ENCODE measurements at regions not wholly inside any gene's neighbourhood (a gene's known extent, or its start where the extent isn't known, plus 50 kb on each side); places are given as distances from the start of the nearest gene placed in this dataset.

DNA sequence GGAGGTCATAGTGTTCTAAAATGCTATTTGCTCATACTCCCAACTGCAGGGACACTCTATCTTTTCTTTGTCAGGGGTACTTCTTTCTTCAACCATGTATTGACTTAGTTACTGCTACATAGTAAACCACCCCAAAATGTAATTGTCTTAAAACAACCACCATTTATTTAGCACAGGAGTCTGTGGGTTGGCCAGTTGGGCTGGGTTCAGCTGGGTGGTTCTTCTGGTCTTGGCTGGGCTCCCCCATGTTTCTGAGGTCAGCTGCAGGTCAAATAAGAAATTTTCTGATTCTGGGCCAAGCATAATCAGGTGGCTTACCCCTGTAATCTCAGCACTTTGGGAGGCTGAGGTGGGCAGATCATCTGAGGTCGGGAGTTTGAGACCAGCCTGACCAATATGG is 220.0 kb upstream of the BTBD3 start:
- ChIA-PET CTCF (no interaction called here), SMC1A (ENCODE audit: uncharacterized antibody, unreplicated experiment) (no interaction called here)
- no TSS peak for BruUV-seq (replicated peaks)

GRCh38 chr20:11698124-11698523 is 219.6 kb upstream of the BTBD3 start:
- FAIRE-seq (no peak), DNase-seq (ENCODE audit: low read depth, low spot score) (no peak), ATAC-seq (no peak)
- no peaks in the 10 kb centered on the region for H3K27me3 ChIP-seq (replicated peaks in 1 of 2; ENCODE audit: control insufficient read depth in 2 of 2, insufficient read depth in 2 of 2, low read length in 1 of 2)
- H3K4me2 ChIP-seq (ENCODE audit: control insufficient read depth, insufficient read depth), result no peak overlapping the region
- ChIA-PET RAD21 (ENCODE audit: unreplicated experiment) (no interaction called here), SMC1A (ENCODE audit: uncharacterized antibody, unreplicated experiment) (no interaction called here), POLR2A (no interaction called here), CTCF (no interaction called here)
- no peaks in the 10 kb centered on the region for H4K20me1 ChIP-seq (ENCODE audit: control insufficient read depth, insufficient read depth)
- H3K4me1 ChIP-seq (ENCODE audit: control insufficient read depth, insufficient read depth, low read length), result no peaks in the 10 kb centered on the region
- H3K79me2 ChIP-seq (ENCODE audit: control insufficient read depth, insufficient read depth, low read length), result no peaks in the 10 kb centered on the region
- H3K36me3 ChIP-seq (ENCODE audit: control insufficient read depth in 2 of 2, insufficient read depth in 2 of 2, low read length in 1 of 2), result no peaks in the 10 kb centered on the region
- BruUV-seq (replicated peaks), result no TSS peak
- no peak overlapping the region for H3K4me3 ChIP-seq
- no peak overlapping the region for H3K9ac ChIP-seq (ENCODE audit: control insufficient read depth, insufficient read depth, low read length)
- no peak overlapping the region for H2AFZ ChIP-seq (ENCODE audit: control insufficient read depth, low read depth, low read length)
- no peak overlapping the region for H3K27ac ChIP-seq (ENCODE audit: control insufficient read depth, insufficient read depth)
- H3K9me3 ChIP-seq (replicated peaks; ENCODE audit: control insufficient read depth, insufficient read depth, low read length), result no peaks in the 10 kb centered on the region
- in situ Hi-C loops (cut with MboI) (no loop called here), intact Hi-C loops (cut with micrococcal nuclease; ENCODE audit: unreplicated experiment) (no loop called here)
- no peak for TF ChIP-seq ELK1 (IDR thresholded peaks at IDR 0.05; ENCODE audit: low read depth, low read length)
- no peak for TF ChIP-seq NR2C1 (IDR thresholded peaks at IDR 0.05)
- TF ChIP-seq, protein P1, sequence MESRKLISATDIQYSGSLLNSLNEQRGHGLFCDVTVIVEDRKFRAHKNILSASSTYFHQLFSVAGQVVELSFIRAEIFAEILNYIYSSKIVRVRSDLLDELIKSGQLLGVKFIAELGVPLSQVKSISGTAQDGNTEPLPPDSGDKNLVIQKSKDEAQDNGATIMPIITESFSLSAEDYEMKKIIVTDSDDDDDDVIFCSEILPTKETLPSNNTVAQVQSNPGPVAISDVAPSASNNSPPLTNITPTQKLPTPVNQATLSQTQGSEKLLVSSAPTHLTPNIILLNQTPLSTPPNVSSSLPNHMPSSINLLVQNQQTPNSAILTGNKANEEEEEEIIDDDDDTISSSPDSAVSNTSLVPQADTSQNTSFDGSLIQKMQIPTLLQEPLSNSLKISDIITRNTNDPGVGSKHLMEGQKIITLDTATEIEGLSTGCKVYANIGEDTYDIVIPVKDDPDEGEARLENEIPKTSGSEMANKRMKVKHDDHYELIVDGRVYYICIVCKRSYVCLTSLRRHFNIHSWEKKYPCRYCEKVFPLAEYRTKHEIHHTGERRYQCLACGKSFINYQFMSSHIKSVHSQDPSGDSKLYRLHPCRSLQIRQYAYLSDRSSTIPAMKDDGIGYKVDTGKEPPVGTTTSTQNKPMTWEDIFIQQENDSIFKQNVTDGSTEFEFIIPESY (IDR thresholded peaks at IDR 0.05), result no peak
- no peak for TF ChIP-seq RAD21 (IDR thresholded peaks at IDR 0.05; ENCODE audit: insufficient read depth, low read depth, low read length)
- no peak for TF ChIP-seq SREBF1 (IDR thresholded peaks at IDR 0.05; ENCODE audit: low read length)
- no peak for TF ChIP-seq BHLHE40 (IDR thresholded peaks at IDR 0.05; ENCODE audit: borderline replicate concordance in 1 of 2, low read depth in 2 of 2, low read length in 1 of 2)
- TF ChIP-seq CEBPB (IDR thresholded peaks at IDR 0.05; ENCODE audit: borderline replicate concordance in 1 of 2, low read depth in 2 of 2, low read length in 2 of 2), result no peak
- TF ChIP-seq IRF3 (IDR thresholded peaks at IDR 0.05), result no peak
- TF ChIP-seq, protein P2, sequence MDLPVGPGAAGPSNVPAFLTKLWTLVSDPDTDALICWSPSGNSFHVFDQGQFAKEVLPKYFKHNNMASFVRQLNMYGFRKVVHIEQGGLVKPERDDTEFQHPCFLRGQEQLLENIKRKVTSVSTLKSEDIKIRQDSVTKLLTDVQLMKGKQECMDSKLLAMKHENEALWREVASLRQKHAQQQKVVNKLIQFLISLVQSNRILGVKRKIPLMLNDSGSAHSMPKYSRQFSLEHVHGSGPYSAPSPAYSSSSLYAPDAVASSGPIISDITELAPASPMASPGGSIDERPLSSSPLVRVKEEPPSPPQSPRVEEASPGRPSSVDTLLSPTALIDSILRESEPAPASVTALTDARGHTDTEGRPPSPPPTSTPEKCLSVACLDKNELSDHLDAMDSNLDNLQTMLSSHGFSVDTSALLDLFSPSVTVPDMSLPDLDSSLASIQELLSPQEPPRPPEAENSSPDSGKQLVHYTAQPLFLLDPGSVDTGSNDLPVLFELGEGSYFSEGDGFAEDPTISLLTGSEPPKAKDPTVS (IDR thresholded peaks at IDR 0.05; ENCODE audit: low read depth, low read length), result no peak
- TF ChIP-seq RAD51 (IDR thresholded peaks at IDR 0.05), result no peak
- TF ChIP-seq ZNF384 (IDR thresholded peaks at IDR 0.05; ENCODE audit: borderline replicate concordance, low read depth, low read length), result no peak

More for the DNA sequence above, 220.0 kb upstream of the BTBD3 start:
- H2AFZ ChIP-seq (ENCODE audit: control insufficient read depth, low read depth, low read length), result no peak overlapping the region
- H3K27me3 ChIP-seq (replicated peaks in 1 of 2; ENCODE audit: control insufficient read depth in 2 of 2, insufficient read depth in 2 of 2, low read length in 1 of 2), result no peaks in the 10 kb centered on the region
- no peak for FAIRE-seq
- no peak overlapping the region for H3K9ac ChIP-seq (ENCODE audit: control insufficient read depth, insufficient read depth, low read length)
- H3K79me2 ChIP-seq (ENCODE audit: control insufficient read depth, insufficient read depth, low read length), result no peaks in the 10 kb centered on the region
- no peak for ATAC-seq
- in situ Hi-C loops (cut with MboI) (no loop called here), intact Hi-C loops (cut with micrococcal nuclease; ENCODE audit: unreplicated experiment) (no loop called here)
- H3K27ac ChIP-seq (ENCODE audit: control insufficient read depth, insufficient read depth), result no peak overlapping the region
- H3K4me2 ChIP-seq (ENCODE audit: control insufficient read depth, insufficient read depth), result no peak overlapping the region
- no peaks in the 10 kb centered on the region for H3K9me3 ChIP-seq (replicated peaks; ENCODE audit: control insufficient read depth, insufficient read depth, low read length)
- RAD21 ChIA-PET (ENCODE audit: unreplicated experiment), result no interaction called here
- 21% methylated on average over 1 of the region's 1 CpG for WGBS (ENCODE audit: insufficient coverage, insufficient replicate concordance, low lambda C conversion rate, missing lambda C conversion rate)
- no peaks in the 10 kb centered on the region for H3K36me3 ChIP-seq (ENCODE audit: control insufficient read depth in 2 of 2, insufficient read depth in 2 of 2, low read length in 1 of 2)
- no peak for DNase-seq (ENCODE audit: low read depth, low spot score)
- POLR2A ChIA-PET, result no interaction called here
- no peaks in the 10 kb centered on the region for H3K4me1 ChIP-seq (ENCODE audit: control insufficient read depth, insufficient read depth, low read length)
- no peak overlapping the region for H3K4me3 ChIP-seq
- no peak for TF ChIP-seq CBX3 (IDR thresholded peaks at IDR 0.05; ENCODE audit: borderline replicate concordance, low read depth)
- H4K20me1 ChIP-seq (ENCODE audit: control insufficient read depth, insufficient read depth), result no peaks in the 10 kb centered on the region

Measured in GM12878 (cell line).